ENCODE measurements at regions not wholly inside any gene's neighbourhood (a gene's known extent, or its start where the extent isn't known, plus 50 kb on each side); places are given as distances from the start of the nearest gene placed in this dataset.

DNA sequence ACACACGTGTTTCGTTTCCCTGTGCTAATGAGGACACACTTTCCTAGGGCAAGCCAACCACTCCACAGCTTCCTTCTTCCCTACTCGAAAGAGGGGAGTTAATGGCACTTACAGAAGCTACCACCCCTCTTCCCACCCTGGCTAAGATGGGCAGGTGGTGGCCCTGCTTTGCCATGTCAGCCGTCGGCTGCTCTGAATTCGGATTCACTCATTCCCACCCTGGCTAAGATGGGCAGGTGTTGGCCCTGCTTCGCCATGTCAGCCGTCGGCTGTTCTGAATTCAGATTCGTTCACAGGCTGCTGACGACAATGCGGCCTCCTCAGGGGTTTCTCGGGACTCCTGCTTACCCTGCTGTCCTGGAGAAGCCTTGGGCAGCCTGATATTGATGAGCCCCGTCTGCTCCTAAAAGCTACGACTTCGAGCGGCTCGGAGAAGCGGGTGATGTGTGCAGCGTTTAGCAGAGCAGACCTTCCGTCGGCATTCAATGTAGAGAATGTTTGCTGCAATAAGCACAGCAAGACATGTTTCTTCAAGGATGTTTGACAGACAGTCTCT is 56.2 kb upstream of the PPP2R2D start:
- DNase-seq, result no peak

DNA sequence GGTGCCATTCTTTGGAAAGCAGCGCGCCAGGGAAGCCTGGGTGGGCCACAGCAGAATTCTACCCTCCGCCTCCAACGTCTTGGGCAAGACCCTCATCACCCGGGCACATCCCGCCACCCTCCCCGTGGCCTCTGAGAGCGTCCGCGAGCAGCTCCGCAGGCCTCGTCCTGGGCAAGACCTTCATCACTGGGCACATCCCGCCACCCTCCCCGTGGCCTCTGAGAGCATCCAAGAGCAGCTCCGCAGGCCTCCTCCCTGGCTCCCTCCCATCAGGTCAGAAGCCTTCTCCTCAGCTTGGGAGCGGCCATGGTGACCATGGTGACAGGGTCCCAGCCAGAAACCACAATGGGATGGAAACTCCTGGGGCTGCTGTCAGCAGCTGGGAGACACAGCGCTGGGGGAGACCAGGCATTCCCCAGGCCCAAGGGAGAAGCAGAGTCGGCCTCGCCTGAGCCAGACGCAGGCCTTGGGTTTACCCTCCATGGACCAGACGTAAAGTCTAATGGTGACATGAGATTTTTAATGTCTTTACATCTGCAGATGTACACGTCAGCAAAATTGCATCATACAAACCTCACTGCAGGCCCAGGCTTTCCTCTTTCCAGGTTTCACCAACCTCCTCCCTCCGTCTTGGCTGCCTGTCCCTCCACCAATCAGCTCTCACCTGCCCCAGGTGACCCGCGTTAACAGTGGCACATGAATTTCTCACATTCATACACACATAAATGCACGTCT is 55.1 kb upstream of the PPP2R2D start:
- no peak for DNase-seq

DNA sequence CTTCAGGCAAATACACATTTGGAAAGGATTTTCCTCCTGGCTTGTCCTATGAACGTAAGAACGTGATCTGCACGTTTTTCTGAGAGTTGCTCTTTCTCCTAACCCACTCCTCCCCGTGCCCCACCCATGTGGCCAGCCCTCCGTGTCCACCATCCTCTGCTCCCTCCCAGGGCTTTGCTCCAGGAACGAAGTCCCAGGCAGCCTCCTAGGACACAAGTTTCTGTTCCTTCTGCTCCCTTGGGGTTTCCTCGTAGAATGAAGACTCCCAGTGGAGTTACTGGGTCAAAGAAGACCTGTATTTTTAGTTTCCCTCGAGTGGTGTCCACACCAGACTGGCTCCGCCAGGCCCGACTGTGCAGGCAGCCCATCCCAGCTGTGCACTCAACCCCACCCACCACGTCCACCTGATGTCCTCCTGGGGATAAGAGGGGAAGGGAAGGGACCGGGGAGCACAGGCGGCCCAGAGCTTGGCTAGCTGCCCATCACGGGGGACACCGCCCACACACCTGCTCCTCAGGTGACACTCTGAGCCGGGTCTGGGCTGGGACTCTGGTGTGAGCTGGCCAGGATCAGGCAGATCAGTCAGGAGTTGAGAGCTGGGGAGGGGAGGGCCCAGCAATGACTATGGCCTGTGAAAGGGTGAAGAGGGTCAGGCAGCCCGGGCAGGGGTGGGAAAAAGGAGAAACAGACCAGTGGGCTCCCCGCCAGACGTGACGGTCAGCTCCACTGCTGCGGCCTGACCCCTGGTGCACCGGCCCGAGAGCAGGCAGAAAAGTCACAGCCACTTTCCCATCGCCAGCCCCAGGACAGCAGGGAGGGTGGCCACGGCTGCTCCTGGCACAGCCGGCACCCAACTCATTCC is 54.3 kb upstream of the PPP2R2D start:
- DNase-seq, result no peak

DNA sequence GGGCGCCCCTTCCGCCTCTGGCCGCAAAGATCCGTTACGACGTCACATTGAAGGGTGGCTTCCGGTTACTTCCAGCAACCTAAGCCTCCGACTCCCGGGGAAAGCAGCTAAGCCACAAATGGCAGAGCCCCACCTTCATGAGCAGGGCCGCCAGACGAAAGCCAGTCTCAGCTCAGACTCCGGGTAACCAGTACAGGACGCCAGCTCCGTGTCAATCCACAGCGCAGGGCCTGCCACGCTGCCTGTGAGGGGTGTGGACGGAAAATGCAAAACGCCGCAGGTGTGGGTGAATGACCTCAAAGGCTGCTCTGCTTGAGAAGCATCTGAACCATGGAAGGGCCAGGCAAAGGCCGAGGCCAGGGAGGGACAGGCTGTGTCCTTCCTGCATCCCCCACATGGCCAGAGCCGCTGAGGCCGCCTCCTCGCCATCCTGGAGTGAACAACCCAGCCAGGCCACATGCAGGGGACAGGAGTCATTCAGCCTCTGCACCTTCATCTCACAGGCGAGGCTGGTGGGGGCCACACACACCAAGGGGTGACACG is 53.5 kb upstream of the PPP2R2D start:
- DNase-seq, result no peak

DNA sequence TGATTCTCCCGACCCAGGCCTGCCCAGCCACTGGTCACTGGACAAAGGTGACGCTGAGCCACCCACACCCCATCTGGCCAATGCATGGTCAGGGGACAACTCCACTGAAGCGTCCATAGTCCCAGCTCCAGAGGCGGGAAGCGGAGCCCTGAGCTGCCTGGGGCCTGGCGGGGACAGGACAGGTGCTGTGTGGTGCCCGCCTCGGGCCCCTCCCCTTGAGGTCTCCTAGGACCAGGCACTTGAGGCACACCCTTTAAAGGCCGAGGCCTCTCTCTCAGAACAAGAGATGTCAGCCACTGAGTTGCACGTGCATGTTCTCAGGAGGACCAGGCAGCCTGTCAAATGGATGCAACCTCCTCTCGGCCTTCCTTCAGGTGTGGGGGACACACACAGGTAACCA is 52.5 kb upstream of the PPP2R2D start:
- no peak for DNase-seq

DNA sequence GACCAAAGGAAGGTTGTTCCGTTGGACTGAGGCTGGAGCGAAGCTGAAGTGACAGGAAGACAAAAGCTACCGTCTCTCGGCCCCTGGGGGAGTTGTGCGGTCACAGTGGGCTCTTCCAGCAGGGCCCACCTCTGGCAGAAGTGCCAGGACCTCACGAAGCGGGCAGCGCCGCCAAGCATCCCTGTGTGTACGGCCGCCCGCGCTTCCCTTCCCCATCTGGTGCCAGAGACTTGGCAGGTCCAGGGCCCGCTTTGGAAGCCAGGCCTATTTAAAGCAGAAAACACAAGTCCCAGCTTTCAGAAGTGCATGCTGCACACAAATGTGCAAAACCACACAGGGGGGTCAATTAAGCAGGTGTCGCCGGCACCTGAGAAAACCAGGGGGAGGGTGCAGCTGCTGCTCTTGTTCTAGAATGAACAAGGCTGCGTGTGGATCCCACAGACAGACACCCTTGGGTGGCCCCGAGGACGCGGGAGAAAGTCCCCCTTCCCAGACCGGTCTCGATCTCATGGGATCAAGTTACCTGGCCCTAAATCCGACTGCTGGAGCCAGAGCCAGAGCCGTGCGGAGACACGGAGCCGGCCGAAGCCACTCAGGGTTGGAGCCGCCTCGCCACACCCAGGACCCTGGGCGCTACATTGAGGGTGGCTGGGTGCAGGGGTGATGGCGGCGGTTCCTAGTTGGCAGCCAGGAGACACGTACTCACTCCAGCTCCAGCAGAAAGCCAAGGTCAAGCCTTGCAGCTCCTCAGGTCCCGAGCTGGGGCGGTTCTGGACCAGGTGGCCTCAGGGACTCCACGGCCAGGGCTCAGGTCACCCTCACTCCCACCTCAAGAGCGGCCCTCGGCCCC is 51.8 kb upstream of the PPP2R2D start:
- DNase-seq, result no peak

DNA sequence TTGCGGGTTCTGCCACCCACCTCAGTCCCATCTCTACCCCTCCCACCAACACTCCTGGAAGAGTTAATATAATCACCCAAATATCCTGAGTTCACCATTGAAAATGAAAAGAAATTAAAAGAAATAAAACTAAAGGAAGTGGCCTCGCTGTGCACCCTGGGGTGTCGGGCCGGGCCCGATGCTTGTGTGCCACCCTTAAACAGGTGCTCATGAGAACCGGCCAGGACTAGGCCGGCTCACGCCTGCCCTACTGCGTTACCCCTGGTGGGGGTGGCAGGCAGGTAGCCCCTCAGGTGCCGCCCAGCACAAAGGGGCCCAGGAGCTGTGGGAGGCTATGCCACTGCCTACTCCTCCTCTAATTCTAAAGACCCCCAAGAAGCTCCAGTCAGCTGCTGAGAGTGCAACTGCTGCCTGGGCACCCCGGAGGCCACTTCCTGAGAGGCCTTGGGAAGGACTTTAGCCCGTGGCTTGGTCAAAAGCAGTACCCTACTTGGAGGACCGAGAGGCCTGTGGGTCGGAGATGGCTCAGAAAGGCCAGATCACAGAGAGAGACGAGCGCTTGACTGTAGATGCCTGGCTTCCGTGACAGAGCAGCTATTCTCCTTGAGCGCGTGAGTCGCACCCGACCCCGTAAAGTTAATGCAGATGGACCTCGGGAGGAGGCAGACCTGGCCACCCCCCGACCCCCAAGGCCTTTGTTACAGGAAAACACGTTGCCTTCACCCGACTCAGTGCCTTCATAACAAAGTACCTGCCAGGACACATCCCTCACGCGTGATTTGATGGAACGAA is 51.0 kb upstream of the PPP2R2D start:
- DNase-seq, result no peak

DNA sequence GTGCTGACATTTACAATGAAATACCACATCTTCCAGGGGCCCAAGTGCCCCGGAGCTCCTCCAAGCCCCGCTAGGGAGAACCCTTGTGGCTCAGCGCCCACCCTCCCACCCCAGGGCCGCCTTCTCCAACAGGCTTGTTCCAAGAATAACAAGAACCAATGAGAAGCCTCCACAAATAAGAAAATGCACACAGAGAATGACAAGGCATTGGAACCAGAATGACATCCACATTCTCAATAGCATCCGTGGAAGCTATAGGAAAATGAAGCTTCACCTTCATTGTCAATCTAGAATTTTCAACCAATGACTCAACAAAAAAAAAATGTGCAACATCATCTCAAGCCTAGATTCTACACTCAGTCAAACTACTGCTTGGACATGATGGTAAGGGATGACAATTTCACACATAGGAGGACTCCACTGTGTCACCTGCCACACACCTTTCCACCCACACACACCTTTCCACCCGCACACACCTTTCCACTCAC is 50.4 kb upstream of the PPP2R2D start:
- no peak for DNase-seq

Data from activated CD4-positive, alpha-beta T cell treated with anti-CD3 and anti-CD28 coated beads, Interleukin-2, amount 50 U/mL, for 16 hours (primary cell).